Inferior parietal cortex (tissue), 1 donor: ENCODE measurements at regions not wholly inside any gene's neighbourhood (a gene's known extent, or its start where the extent isn't known, plus 50 kb on each side); places are given as distances from the start of the nearest gene placed in this dataset.

Experiments used
- DNase-seq: peaks from one replicate; pipeline ENCODE4 v3.0.0-alpha.2; 2016; ENCODE audit errors: extremely low spot score

DNA sequence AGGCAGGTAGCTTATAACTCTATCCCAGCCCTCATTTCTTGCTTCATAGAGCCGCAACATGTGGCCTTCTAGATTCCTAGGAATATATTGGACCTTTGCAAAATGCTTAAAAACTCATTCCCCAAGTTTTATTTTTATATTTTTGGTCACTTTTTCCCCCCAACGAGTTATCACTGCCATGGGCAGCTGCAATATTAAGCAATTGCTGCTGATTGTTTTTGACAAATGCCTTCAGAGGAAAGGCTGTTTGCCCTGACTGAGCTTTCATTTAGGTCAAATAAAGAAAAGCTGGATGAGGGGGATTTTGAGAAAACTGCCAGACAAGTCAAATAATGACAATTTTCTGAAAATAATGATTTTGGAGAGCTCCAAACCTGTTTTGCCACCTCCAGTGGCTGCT is 976.9 kb upstream of the MBL2 start:
- DNase-seq = no peak

DNA sequence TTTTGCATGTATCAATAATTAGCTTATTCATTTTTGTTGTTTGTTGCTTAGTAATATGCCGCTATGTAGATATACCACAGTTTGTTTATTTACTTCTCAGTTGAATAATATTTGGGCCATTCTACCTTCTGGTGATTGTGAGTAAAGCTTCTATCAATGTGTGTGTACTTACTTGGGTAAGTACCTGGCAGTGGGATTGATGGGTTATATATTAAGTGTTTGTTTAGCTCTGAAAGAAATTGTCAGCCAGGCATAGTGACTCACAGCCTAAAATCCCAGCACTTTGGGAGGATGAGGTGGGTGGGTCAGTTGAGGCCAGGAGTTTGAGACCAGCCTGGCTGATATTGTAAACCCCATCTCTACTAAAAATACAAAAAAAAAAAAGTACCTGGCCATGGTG is 975.7 kb upstream of the MBL2 start:
- no peak for DNase-seq

DNA sequence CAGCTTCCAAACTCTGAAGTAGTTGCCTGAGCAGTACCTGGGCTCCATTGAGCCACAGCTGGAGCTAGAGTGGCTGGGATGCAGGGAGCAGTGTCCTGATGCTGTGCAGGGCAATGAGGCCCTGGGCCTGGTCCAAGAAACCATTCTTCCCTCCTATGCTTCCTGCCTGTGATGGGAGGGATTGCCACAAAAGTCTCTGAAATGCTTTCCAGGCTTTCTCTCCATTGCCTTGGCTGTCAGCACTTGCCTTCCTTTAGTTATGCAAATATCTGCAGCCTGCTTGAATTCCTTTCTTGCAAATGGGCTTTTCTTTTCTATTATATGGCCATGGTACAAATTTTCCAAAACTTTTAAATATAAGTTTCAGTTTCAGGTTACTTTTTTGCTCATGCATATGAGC is 972.2 kb upstream of the MBL2 start:
- DNase-seq = no peak

DNA sequence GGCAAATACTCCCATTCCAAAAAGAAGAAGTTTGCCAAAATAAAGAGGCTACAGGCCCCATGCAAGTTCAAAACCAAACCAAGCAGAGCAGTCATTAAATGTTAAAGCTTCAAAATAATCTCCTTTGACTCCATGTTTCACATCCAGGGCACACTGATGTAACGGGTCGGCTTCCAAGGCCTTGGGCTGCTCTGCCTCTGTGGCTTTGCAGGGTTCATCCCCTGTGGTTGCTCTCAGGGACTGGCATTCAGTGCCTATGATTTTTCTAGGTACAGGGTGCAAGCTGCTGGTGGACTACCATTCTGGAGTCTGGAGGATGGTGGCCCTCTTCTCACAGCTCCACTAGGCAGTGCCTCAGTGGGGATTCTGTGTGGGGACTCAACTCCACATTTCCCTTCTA is 971.6 kb upstream of the MBL2 start:
- no peak for DNase-seq

DNA sequence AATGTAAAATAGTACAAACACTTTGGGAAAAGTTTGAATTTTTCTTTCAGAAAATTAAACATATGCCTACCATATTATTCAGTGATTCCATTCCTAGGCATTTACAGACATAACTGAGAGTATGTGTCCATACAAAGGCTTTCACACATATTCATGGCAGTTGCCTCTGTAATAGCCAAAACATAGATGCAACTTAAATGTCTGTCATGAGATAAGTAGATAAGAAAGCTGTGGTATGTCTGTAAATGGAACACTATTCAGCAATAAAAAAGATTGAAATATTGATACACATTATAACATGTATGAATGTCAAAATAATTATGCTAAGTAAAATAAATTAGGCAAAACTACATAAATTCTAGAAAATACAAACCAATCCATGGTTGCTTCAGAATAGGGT is 964.5 kb upstream of the MBL2 start:
- no peak for DNase-seq

DNA sequence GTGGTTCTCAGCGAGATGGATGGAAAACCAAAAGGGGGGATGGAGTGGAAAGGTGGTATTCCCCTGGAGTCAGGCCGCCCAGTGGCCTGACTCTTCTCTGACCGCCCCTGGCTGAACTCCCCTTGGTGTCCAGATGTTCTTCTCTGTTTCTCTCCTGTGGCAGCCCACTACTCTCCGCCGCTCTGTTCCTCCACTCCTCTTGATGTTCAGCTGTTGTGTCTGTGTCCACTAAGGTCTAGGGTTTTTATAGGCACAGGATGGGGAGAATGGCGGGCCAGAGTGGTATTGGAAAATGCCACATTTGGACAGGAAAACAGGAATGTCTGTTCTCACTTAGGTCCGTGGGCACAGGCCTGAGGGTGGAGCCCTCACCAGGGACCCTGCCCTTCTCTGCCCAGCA is 954.3 kb upstream of the MBL2 start:
- no peak for DNase-seq

DNA sequence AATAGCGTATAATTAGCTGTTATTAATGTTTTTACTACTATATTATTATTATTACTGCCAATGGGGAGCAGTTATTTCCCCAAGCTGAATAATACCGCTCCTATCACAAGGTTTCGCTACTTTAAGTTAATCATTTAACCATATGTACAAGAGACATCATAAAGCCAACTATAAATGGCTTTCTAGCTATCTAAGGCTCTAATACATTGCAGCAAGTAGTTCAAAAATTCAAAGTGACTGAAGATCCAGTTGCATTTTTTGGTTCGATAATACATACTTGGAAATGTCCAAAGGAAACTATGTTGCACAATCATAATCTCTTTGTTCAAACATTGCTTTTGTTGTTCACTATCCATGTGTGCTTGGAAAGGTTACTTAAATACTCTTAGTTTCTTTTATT is 952.0 kb upstream of the MBL2 start:
- no peak for DNase-seq

DNA sequence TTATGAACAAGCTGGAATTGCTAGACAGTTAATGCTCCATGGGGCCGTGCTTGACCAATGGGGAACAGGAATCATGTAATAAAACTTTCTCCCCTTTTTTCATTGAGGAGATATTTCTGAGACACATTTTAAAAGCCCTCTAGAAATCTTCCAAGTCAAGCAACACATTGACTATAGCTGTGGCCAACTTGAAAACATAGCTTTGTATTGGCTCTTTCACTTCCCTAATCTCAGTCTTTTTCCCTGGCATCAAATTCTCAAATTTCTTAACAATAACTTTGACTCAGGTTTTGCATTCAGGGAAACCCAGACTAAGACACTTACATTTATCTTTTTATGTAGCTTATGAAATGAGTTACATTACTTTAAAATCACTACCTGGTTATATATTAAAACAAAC is 947.1 kb upstream of the MBL2 start:
- DNase-seq = no peak

DNA sequence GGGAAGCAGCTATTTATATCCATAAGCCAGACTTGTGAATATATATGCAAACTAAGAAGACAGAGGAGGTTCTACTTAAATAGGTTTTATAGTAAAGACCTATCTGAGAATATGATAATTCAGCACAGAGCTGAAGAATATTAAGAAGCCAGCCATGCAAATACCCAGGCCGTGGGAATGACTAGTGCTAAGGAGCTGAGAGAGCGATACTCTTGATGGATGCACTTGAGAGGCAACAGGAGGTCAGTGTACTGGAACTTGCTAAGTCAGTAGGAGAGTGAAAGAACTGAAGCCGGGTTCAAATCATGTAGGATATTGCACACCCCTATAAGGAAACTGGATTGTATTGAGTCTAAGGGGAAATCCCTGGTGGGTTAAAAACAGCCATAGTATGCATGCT is 943.6 kb upstream of the MBL2 start:
- DNase-seq = no peak

DNA sequence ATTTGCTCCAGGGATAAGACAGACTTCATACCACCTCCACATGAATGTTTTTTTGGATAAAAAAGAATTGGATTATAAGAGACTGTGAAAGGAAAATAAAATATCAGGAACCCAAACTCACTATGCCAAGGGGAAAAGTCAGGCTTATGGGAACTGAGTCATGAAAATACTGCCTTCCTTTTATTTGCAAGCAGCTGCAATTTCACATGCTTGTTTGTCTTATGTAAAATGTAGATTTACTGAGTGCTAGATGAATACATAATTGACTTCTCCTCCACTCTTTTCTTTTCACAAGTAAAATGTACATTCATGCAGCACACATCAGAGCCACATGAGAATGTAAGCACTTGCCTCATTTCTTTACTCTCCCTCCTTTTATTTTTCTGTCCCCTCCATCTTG is 940.8 kb upstream of the MBL2 start:
- no peak for DNase-seq

DNA sequence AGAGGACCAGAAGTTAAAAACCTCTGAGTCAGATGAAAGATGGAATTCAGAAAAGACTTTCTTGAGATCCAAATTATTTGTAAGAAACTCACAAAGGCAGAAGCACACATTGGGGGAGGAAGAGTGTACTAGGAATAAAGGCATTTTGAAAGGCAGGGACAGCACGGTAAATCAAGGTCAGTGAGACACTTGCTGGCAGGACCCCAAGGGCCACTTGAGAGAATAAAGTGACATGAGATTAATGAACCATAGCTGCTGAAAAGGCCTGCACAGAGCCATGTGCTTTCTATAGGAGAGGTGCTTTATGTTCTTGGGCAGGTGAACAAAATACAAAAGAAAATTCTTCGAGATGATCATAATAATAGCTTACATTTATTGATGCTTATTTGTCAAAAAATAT is 929.9 kb upstream of the MBL2 start:
- DNase-seq = no peak

DNA sequence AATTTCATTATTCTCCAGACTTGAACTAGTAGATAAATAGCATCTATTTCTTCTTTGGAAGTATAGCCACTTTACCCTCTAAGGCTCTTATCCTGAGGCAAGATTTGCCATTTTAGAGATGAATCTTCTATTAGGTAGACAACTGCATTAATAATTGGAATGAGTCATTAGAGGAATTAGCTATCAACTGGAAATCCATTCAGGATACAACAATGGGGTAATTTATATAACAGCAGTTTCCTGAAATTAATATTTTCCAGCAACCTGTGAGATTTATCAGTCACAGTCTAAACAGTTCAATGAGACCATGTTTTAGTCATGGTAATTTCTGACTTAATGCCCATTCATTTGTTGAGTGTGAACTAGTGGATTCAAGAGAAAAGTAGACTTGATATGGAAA is 928.6 kb upstream of the MBL2 start:
- no peak for DNase-seq

DNA sequence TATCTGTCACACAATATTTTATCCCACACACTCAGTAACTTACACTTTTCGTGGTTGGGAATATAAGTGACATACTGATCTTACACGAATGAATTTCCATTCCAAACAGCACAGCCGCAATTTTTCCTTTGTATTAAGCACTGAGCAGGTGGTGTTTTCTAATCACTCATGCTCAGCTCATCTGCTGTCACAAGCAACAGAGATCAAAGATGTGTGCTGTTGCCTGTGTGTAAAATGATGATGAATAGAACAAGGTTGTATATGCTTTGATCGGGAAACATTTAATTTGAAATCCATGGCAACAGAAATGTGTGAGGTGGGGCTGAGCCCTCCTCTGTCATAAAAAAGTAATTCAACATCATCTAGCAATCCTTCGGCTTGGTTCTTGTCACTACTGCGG is 927.7 kb upstream of the MBL2 start:
- DNase-seq = no peak

DNA sequence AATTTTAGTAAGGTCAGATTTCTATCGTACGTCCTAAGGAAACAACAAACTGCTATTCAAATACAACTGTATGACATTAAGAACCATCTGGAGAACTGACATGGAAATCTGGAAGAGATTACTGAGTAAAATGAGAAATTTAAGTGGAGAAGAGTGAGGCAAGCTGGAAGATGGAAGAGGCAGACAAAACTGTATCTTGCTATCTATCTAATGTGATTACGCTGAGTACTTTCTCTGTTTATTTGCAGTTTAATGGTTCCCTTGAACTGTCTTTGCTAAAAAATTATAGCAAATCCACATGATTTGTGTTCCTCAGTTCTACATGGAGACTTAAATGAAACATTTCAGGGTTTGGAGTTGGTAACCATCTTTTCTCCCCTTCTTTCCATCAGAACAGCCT is 927.1 kb upstream of the MBL2 start:
- no peak for DNase-seq

DNA sequence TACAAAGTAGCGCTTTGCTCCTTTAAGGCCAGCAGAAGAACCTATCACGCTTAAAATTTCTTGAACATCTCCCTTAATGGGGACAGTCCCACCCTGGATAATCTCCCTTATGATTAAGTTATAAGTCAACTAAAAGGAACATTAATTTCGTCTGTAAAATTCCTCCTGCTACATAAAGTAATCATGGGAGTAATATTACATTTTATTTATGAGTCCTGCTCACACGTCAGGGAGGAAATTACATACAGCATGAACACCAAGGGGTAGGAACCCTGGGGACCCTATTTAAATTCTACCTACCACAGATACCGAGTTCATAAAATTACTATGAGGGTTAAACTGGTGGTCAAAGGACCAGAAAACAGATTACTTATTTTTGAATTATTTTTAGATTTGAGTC is 926.6 kb upstream of the MBL2 start:
- DNase-seq = no peak

DNA sequence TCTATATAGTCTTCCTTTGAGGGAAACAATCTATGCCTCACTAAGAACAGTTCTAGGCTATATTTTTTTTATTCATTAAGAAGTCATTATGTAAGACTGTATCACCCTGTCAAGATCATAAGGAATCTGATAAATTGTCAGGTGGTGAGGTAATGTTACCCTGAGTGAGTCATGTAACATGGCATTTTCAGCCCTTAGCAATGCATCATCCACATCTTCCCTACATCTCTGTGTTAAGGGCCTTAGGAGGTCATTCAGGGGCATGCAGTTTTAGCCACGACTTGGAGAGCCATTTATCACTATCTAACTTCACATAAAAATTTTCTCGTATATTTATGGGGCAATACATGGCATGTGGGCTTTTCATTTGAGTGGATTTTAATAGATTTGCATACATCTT is 924.5 kb upstream of the MBL2 start:
- no peak for DNase-seq

DNA sequence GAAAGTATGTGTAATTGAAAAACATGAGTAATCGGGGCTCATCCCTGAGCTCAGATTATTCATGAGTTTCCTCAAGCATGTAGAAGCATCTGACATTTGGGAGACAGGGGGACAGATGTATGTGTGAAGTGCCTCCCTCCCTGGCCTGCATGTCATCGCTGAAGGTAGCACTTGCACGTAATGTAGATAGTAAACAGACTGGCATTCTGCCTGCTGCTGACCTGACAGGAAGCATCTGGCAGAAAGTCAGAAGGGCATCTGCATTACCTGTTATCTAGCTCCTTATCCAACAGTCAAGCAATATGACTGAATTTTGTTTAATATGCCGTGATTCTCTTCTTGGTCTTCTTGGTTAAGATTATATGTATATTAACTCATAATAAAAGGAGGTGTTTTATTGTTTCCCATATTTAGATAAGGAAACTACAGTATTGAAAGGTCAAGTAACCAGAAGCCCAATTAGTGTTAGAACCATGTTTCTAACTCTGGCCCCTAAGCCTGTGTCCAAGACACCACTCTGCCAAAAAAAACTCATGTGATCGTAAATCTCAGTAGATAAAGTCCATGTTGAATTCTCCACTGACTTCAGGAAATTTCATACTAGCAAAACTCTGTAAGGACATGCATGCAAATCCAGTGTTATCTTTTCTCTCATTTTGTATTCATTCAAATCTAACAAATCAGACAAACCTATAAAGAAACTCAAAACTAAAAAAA is 918.1 kb upstream of the MBL2 start:
- no peak for DNase-seq

DNA sequence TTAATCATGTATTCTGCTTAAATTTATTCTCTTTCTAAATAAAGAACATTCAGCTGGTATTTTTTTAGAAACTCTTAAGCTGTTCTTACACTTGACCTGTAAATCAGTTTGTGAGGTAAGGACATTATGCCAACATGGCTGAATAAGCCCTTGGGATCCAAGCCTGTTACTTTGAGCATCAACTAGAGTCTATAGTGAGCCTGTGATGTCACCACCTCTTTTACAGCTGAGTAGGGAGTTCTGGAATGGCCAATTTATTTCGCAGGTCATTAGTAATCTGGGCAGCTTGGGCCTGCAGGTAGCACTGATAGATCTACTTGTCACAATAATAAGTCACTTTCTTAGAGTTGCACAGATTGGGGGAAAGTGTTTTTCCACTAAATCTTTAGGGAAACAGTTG is 915.2 kb upstream of the MBL2 start:
- DNase-seq = no peak

DNA sequence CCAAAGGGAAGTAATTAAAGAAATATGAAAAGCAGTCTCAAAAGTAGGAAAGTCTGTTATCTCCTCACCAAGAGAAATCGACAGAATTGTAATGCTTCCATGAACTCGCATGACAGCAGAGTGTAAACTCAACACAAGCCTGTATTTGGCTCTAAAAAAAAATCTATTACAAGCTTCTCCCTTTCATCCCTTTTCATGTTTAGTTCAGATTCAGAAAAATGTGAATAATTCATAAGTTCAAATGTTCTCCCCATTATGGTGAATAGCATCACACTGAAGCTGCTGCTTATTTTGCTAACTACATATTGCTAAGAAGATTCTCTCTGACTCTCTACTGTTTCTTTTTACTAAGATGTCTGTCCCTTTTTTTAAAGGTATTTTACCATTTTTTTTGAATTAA is 910.3 kb upstream of the MBL2 start:
- no peak for DNase-seq

DNA sequence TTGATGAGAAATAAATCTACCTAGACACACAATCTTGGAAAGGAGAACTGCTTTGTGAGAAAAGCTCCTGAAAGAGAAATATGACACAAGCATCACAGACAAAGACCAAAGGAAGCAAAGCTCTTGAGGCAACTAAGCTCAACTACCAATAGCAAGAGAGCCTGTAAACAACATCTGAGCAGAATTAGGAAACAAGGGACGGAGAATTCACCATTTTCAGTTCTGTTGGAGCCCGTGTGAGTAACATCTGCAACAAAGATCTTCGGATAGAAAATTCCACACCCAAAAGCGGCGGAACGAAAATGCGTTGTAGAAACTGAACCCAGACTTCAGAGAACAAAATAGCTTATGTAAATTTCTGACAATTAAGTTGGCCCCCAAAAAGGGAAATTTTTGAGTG is 909.9 kb upstream of the MBL2 start:
- DNase-seq = no peak

DNA sequence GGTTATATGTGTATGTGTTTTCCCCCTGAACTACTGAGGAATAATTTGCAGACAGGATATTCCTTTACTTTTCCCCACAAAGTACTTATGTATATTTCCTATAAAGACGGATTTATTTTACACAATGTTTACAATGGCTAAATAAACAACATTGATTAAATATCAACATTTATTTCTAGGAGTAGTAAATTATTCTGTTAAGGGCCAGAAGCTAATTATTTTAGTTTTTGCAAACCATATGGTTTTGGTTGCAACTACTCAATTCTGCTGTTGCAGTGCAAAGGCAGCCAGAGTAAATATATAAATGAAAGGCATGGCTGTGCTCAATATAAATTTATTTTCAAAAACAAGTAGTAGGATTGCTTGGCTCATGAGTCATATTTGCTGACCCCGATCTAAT is 907.1 kb upstream of the MBL2 start:
- no peak for DNase-seq

DNA sequence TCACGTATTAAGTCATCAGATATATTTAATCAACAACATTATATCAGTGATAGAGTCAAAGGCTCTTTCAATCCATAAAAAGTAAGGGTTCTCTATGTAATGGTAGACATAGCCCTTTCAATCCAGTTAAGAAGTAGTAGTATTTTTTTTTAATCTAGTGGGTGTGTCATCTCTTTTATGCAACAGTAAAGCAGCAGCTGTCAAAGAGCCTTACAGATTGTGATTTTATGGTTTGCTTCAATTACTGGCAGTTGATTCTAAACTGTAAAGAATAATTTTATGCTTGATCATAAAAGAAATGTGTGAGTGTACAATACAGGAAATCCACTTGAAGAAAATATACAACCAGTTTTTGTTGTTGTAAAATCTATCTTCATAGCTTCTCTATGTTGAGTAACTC is 902.6 kb upstream of the MBL2 start:
- DNase-seq = no peak

DNA sequence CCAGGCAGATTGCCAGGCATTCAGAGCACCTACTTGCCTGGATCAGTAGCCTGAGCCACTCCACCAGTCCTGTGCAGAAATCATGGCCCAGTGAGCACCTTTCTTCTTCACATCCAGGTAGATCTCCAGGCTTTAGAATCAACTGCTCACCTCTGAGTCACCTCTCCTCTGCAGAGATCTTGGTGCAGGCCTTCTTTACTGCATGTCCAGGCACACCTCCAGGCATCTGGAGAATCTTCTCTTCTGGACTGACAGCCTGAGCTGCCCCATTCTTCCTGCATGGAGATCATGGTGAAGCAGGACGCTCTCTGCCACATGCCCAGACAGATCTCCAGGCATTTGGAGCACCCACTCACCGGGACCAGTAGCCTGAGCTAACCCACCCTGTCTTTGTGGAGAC is 894.5 kb upstream of the MBL2 start:
- DNase-seq = no peak

DNA sequence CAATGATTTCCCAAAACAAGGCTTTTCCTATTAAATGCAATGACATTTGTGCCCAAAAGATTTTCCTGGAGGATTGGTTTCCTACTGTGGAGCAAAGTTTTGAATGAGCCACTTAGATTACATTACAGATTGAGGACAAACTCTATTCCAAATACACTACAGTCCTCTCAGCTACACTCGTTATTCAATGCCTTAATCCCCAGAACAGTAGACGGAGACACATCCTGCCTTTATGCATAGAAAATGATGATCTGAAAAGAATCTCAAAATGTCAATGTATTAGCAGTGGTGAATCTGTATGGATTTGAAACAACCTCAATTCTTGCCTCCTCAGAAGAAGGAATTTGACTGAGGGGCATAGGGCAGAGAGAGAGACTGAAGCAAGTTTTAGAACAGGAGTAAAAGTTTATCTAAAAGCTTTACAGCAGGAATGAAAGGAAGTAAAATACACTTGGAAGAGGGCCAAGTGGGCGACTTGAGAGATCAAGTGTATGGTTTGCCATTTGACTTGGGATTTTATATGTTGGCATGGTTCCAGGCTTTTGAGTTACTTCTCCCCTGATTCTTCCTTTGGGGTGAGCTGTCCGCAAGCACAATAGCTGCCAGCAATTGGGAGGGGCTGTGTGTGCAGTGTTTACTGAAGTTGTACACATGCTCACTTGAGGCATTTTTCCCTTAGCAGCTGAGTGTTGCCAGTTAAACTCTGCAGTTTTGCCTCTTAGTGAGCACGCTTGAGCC is 891.9 kb upstream of the MBL2 start:
- no peak for DNase-seq
